ENCODE measurements at regions not wholly inside any gene's neighbourhood (a gene's known extent, or its start where the extent isn't known, plus 50 kb on each side); places are given as distances from the start of the nearest gene placed in this dataset.

DNA sequence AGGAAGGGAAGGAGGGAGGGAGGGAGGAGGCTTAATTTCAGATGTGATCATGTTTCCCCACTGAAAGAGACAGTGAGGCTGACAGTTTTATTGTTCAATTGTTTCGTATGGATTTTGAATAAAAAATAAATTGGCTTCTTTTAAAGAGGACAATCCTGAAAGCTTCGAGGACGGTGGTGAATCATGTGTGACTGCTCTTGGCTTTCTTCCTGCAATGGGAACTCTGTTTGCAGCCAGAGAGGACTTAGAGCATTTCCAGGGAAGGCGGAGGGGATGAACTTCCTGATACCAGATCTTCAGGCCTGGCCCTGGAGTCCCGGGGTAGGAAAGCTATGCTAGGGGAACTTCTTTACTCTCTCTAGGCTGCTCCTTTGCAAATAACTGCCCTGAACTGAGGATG, 72.8 kb upstream of the C16orf82 start (continued):
- TF ChIP-seq, protein P1, sequence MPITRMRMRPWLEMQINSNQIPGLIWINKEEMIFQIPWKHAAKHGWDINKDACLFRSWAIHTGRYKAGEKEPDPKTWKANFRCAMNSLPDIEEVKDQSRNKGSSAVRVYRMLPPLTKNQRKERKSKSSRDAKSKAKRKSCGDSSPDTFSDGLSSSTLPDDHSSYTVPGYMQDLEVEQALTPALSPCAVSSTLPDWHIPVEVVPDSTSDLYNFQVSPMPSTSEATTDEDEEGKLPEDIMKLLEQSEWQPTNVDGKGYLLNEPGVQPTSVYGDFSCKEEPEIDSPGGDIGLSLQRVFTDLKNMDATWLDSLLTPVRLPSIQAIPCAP (CRISPR knock-in tag; IDR thresholded peaks at IDR 0.05), result no peak
- TF ChIP-seq, protein P2, sequence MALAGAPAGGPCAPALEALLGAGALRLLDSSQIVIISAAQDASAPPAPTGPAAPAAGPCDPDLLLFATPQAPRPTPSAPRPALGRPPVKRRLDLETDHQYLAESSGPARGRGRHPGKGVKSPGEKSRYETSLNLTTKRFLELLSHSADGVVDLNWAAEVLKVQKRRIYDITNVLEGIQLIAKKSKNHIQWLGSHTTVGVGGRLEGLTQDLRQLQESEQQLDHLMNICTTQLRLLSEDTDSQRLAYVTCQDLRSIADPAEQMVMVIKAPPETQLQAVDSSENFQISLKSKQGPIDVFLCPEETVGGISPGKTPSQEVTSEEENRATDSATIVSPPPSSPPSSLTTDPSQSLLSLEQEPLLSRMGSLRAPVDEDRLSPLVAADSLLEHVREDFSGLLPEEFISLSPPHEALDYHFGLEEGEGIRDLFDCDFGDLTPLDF (CRISPR knock-in tag; IDR thresholded peaks at IDR 0.05), result no peak
- no peak for TF ChIP-seq CREM (CRISPR knock-in tag; IDR thresholded peaks at IDR 0.05)
- TF ChIP-seq, protein P3, sequence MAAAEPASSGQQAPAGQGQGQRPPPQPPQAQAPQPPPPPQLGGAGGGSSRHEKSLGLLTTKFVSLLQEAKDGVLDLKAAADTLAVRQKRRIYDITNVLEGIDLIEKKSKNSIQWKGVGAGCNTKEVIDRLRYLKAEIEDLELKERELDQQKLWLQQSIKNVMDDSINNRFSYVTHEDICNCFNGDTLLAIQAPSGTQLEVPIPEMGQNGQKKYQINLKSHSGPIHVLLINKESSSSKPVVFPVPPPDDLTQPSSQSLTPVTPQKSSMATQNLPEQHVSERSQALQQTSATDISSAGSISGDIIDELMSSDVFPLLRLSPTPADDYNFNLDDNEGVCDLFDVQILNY (CRISPR knock-in tag; IDR thresholded peaks at IDR 0.05), result no peak
- TF ChIP-seq, protein P4, sequence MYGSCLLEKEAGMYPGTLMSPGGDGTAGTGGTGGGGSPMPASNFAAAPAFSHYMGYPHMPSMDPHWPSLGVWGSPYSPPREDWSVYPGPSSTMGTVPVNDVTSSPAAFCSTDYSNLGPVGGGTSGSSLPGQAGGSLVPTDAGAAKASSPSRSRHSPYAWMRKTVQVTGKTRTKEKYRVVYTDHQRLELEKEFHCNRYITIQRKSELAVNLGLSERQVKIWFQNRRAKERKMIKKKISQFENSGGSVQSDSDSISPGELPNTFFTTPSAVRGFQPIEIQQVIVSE (CRISPR knock-in tag; IDR thresholded peaks at IDR 0.05; ENCODE audit: borderline replicate concordance), result no peak
- no peak for TF ChIP-seq HMGA2 (CRISPR knock-in tag; IDR thresholded peaks at IDR 0.05)

DNA sequence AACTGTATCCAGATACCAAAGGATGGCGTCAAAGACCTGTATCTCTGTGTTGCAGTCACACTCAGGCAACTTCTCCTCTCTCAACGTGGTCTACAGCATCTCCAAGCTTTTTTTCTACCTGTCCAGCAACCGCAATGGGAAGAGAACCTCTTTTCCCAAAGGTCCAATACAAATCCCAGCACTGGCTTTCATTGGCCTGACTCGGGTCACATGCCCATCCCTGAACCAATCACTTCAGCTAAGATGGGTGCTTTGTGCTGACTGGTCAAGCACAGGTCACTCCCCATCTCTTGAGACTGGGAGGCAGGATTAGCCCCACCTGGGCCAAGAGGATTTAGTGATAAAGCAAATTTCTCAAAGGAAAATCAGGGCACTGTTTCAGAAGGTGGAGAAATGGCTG, 71.2 kb upstream of the C16orf82 start:
- no peaks in the 10 kb centered on the region for H3K27me3 Mint-ChIP-seq (ENCODE audit: low read depth)
- TF ChIP-seq OVOL2 (CRISPR knock-in tag; IDR thresholded peaks at IDR 0.05; ENCODE audit: borderline replicate concordance), result no peak
- TF ChIP-seq, protein P3 (CRISPR knock-in tag; IDR thresholded peaks at IDR 0.05), result no peak
- TF ChIP-seq, protein P5, sequence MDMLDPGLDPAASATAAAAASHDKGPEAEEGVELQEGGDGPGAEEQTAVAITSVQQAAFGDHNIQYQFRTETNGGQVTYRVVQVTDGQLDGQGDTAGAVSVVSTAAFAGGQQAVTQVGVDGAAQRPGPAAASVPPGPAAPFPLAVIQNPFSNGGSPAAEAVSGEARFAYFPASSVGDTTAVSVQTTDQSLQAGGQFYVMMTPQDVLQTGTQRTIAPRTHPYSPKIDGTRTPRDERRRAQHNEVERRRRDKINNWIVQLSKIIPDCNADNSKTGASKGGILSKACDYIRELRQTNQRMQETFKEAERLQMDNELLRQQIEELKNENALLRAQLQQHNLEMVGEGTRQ (CRISPR knock-in tag; IDR thresholded peaks at IDR 0.05), result peak; percentile 58
- H3K4me3 Mint-ChIP-seq, result no peak overlapping the region
- no peak for DNase-seq (ENCODE audit: low spot score)
- ChIA-PET CTCF (interaction anchor here (1.3 kb wide), 1 partner anchor 184 kb away, joined by 4 read pairs; no protein-coding TSS in a partner anchor), POLR2A (no interaction called here)
- peaks cover 23% of the 10 kb centered on the region for H3K9me3 Mint-ChIP-seq
- peaks cover 6% of the 10 kb centered on the region for H3K36me3 Mint-ChIP-seq
- ATAC-seq, result no peak
- H3K27ac Mint-ChIP-seq, result no peak overlapping the region
- H3K4me1 Mint-ChIP-seq, result peaks cover 16% of the 10 kb centered on the region

DNA sequence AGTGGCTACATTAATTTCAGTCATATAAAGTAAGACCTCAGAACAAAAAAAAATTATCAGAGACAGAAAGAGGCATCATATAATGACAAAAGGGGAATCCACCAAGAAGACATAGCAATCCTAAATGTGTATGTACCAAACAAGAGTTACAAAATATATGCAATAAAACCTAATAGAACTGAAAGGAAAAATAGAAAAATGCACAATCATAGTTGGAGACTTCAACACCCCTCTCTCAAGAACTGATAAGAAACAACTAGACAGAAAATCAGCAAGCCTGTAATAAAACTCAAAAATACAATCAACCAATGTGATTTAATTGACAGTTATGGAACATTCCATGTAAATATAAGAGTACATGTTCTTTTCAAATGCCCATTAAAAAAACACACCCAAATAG, 61.3 kb upstream of the C16orf82 start:
- H3K9me3 Mint-ChIP-seq, result peaks cover 22% of the 10 kb centered on the region
- no peak overlapping the region for H3K27ac Mint-ChIP-seq
- no peak for DNase-seq (ENCODE audit: low spot score)
- no peaks in the 10 kb centered on the region for H3K27me3 Mint-ChIP-seq (ENCODE audit: low read depth)
- ATAC-seq, result no peak
- no peak for TF ChIP-seq MXD4 (CRISPR knock-in tag; IDR thresholded peaks at IDR 0.05; ENCODE audit: borderline replicate concordance)
- no peak for TF ChIP-seq MYBL2 (CRISPR knock-in tag; IDR thresholded peaks at IDR 0.05)
- TF ChIP-seq, protein P6, sequence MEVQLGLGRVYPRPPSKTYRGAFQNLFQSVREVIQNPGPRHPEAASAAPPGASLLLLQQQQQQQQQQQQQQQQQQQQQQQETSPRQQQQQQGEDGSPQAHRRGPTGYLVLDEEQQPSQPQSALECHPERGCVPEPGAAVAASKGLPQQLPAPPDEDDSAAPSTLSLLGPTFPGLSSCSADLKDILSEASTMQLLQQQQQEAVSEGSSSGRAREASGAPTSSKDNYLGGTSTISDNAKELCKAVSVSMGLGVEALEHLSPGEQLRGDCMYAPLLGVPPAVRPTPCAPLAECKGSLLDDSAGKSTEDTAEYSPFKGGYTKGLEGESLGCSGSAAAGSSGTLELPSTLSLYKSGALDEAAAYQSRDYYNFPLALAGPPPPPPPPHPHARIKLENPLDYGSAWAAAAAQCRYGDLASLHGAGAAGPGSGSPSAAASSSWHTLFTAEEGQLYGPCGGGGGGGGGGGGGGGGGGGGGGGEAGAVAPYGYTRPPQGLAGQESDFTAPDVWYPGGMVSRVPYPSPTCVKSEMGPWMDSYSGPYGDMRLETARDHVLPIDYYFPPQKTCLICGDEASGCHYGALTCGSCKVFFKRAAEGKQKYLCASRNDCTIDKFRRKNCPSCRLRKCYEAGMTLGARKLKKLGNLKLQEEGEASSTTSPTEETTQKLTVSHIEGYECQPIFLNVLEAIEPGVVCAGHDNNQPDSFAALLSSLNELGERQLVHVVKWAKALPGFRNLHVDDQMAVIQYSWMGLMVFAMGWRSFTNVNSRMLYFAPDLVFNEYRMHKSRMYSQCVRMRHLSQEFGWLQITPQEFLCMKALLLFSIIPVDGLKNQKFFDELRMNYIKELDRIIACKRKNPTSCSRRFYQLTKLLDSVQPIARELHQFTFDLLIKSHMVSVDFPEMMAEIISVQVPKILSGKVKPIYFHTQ (CRISPR knock-in tag; IDR thresholded peaks at IDR 0.05), result no peak
- TF ChIP-seq, protein P7, sequence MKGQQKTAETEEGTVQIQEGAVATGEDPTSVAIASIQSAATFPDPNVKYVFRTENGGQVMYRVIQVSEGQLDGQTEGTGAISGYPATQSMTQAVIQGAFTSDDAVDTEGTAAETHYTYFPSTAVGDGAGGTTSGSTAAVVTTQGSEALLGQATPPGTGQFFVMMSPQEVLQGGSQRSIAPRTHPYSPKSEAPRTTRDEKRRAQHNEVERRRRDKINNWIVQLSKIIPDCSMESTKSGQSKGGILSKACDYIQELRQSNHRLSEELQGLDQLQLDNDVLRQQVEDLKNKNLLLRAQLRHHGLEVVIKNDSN (CRISPR knock-in tag; IDR thresholded peaks at IDR 0.05), result no peak
- TF ChIP-seq JAZF1 (CRISPR knock-in tag; IDR thresholded peaks at IDR 0.05), result no peak
- CTCF ChIA-PET, result no interaction called here
- H3K36me3 Mint-ChIP-seq, result no peaks in the 10 kb centered on the region
- peaks cover 7% of the 10 kb centered on the region for H3K4me1 Mint-ChIP-seq
- no peak overlapping the region for H3K4me3 Mint-ChIP-seq
- POLR2A ChIA-PET, result no interaction called here
